NT2/D1 (cell line): ENCODE measurements at regions not wholly inside any gene's neighbourhood (a gene's known extent, or its start where the extent isn't known, plus 50 kb on each side); places are given as distances from the start of the nearest gene placed in this dataset.

Experiments used
- DNase-seq: peaks from one replicate; pipeline ENCODE4 v3.0.0-alpha.2; 2011; ENCODE audit warnings: low read depth, low spot score
- H3K27me3 ChIP-seq: 2 replicates; pipeline ENCODE4 v1.6.0; 2011; ENCODE audit warnings: mild to moderate bottlenecking; ENCODE audit not compliant: insufficient read length, insufficient read depth
- H3K36me3 ChIP-seq: 2 replicates; pipeline ENCODE4 v1.6.1; 2011; ENCODE audit warnings: mild to moderate bottlenecking, low read length, mixed read lengths; ENCODE audit not compliant: insufficient read depth, insufficient read length
- H3K4me1 ChIP-seq: 2 replicates; pipeline ENCODE4 v1.5.1; 2011; ENCODE audit not compliant: insufficient read depth, insufficient read length
- H3K4me3 ChIP-seq: 2 replicates; pipeline ENCODE4 v1.5.1; 2011; ENCODE audit warnings: low read depth; ENCODE audit not compliant: insufficient read length
- H3K9ac ChIP-seq: 2 replicates; pipeline ENCODE4 v1.6.0; 2011; ENCODE audit warnings: low read depth; ENCODE audit not compliant: insufficient read length
- H3K9me3 ChIP-seq: 2 replicates; pipeline ENCODE4 v1.5.1; 2011; ENCODE audit warnings: mild to moderate bottlenecking, low read length; ENCODE audit not compliant: insufficient read depth
- SUZ12 ChIP-seq: IDR thresholded peaks from 2 replicates; pipeline ENCODE4 v1.6.1; 2011; ENCODE audit not compliant: insufficient read length, insufficient read depth; ENCODE audit errors: extremely low read depth
- YY1 ChIP-seq: IDR thresholded peaks from 2 replicates; pipeline ENCODE4 v1.6.1; 2011; ENCODE audit not compliant: insufficient read length, insufficient read depth
- ZNF274 ChIP-seq: IDR thresholded peaks from 2 replicates; pipeline ENCODE4 v1.6.1; 2011; ENCODE audit warnings: mild to moderate bottlenecking, low read depth, low read length

- H3K4me1 ChIP-seq, result no peaks in the 10 kb centered on the region
- no peak overlapping the region for H3K4me3 ChIP-seq
- peaks cover 66% of the 10 kb centered on the region for H3K27me3 ChIP-seq
- peaks cover 8% of the 10 kb centered on the region for H3K9me3 ChIP-seq
- TF ChIP-seq ZNF274 (no peak), YY1 (no peak), SUZ12 (no peak)
- H3K9ac ChIP-seq, result no peak overlapping the region
- DNase-seq, result no peak
- H3K36me3 ChIP-seq, result no peaks in the 10 kb centered on the region
Observed at GRCh38 chr3:31014317-31015040, 120.0 kb upstream of the GADL1 start.

DNA sequence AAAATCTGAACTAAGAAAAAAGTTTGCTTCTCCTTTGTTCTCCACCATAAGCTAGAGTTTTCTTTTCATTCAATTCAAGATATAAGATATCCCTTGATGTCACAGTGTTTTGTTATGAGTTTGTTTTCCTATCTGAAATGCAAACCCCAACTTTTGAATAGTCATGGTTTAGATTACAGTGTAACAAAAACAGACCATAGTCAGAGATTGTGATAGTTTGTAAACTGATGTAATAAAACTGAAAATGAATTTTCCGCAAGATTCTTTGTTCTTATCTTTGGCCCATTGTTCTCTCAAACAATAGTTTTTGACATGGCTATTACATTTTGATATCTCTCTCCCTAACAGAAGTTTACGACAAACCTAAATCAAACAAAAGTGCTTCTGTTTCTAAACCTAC, 121.7 kb upstream of the GADL1 start:
- TF ChIP-seq SUZ12 (no peak), ZNF274 (no peak), YY1 (no peak)
- DNase-seq, result no peak
- Histone ChIP-seq H3K9ac (no peak overlapping the region), H3K36me3 (no peaks in the 10 kb centered on the region), H3K9me3 (peaks cover 6% of the 10 kb centered on the region; the same call in 1 of the 2 replicates), H3K27me3 (peaks cover 62% of the 10 kb centered on the region), H3K4me1 (no peaks in the 10 kb centered on the region), H3K4me3 (no peak overlapping the region)

DNA sequence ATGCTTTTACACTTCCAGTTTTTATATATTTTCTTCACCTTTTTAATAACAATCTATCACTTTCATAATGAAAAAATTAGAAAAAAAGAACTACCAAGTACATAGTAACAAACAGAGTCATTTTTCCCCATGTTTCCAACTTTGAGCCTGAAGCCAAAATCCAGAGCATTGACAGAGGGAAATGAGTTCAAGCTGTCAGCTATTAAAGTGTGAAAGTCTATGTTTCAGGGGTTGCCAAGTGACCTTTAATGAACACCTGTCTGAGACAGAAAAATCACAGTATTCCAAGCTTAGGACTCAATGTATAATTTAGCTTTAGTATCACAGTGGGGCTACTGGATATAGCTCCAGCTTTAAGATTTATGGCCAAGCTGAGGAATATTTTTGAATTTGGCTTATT, 128.3 kb upstream of the GADL1 start:
- peaks cover 9% of the 10 kb centered on the region; the same call in 1 of the 2 replicates for H3K9me3 ChIP-seq
- no peaks in the 10 kb centered on the region for H3K36me3 ChIP-seq
- H3K27me3 ChIP-seq, result peaks cover 6% of the 10 kb centered on the region
- TF ChIP-seq YY1 (no peak), ZNF274 (no peak), SUZ12 (no peak)
- H3K9ac ChIP-seq, result no peak overlapping the region
- no peaks in the 10 kb centered on the region for H3K4me1 ChIP-seq
- DNase-seq, result no peak
- H3K4me3 ChIP-seq, result no peak overlapping the region

- Histone ChIP-seq H3K36me3 (no peaks in the 10 kb centered on the region), H3K9me3 (peaks cover 18% of the 10 kb centered on the region; the same call in 1 of the 2 replicates), H3K4me1 (no peaks in the 10 kb centered on the region), H3K9ac (no peak overlapping the region), H3K27me3 (no peaks in the 10 kb centered on the region), H3K4me3 (no peak overlapping the region)
- DNase-seq, result no peak
- TF ChIP-seq YY1, result no peak
- no peak for TF ChIP-seq ZNF274
- TF ChIP-seq SUZ12, result no peak
Observed at GRCh38 chr3:31025541-31025940, 131.1 kb upstream of the GADL1 start.

GRCh38 chr3:31027191-31027761, 132.8 kb upstream of the GADL1 start:
- TF ChIP-seq SUZ12, result no peak
- TF ChIP-seq YY1, result no peak
- TF ChIP-seq ZNF274, result no peak
- peaks cover 18% of the 10 kb centered on the region; the same call in 1 of the 2 replicates for H3K9me3 ChIP-seq
- DNase-seq, result no peak
- no peaks in the 10 kb centered on the region for H3K36me3 ChIP-seq
- no peak overlapping the region for H3K9ac ChIP-seq
- no peaks in the 10 kb centered on the region for H3K4me1 ChIP-seq
- no peaks in the 10 kb centered on the region for H3K27me3 ChIP-seq
- no peak overlapping the region for H3K4me3 ChIP-seq

DNA sequence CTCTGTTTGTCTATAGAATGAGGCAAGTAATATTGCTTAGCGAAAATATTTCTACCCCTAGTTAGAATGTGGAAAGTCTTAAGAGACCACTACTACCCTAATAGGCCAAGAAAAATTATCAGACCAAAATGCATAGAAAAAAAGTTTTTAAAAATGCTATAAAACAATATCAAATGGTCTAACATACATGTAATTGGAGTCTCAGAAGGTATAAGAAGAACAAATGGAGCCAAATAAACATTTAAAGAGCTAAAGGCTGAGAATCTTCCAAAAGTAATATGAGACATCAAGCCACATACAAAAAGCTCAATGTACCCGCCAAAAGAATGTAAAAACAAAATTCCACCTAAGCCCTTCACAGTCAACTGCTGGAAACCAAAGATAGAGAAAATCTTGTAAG, 133.5 kb upstream of the GADL1 start:
- DNase-seq, result no peak
- Histone ChIP-seq H3K4me1 (no peaks in the 10 kb centered on the region), H3K9me3 (peaks cover 18% of the 10 kb centered on the region; the same call in 1 of the 2 replicates), H3K4me3 (no peak overlapping the region), H3K27me3 (no peaks in the 10 kb centered on the region), H3K36me3 (no peaks in the 10 kb centered on the region), H3K9ac (no peak overlapping the region)
- no peak for TF ChIP-seq ZNF274
- no peak for TF ChIP-seq YY1
- no peak for TF ChIP-seq SUZ12

DNA sequence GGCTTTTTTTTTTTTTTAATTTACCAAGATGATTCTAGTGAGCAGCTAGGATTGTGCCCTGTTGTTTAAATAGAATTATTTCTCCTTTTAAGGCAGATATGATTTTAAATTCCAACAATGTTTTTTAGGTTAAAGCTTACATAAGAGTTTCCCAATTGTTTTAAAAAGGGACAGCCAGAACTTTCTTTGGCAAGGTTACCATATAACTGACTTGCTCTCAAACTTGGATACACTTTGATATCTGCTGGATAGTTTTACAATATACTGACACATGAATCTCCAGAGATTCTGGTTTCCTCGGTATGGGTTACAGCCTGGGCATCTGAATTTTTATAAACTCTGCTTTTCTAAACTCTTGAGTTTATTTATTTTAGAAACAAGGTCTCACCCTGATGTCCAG, 134.3 kb upstream of the GADL1 start:
- no peak for TF ChIP-seq YY1
- TF ChIP-seq ZNF274, result no peak
- no peak for TF ChIP-seq SUZ12
- peaks cover 18% of the 10 kb centered on the region; the same call in 1 of the 2 replicates for H3K9me3 ChIP-seq
- no peak overlapping the region for H3K9ac ChIP-seq
- H3K4me3 ChIP-seq, result no peak overlapping the region
- H3K4me1 ChIP-seq, result no peaks in the 10 kb centered on the region
- no peaks in the 10 kb centered on the region for H3K36me3 ChIP-seq
- no peaks in the 10 kb centered on the region for H3K27me3 ChIP-seq
- no peak for DNase-seq
